Occipital lobe (tissue), 1 donor: ENCODE measurements at regions not wholly inside any gene's neighbourhood (a gene's known extent, or its start where the extent isn't known, plus 50 kb on each side); places are given as distances from the start of the nearest gene placed in this dataset.
A peak's percentile ranks its signal among the peaks of the same experiment; 100 is the strongest.

Source experiments
- DNase-seq: peaks from one replicate; lab custom pipeline; 2025; lab: John Stamatoyannopoulos, UW

GRCh38 chr2:102951249-102951648 lies 189.4 kb downstream of the TMEM182 start:
- no peak for DNase-seq

DNA sequence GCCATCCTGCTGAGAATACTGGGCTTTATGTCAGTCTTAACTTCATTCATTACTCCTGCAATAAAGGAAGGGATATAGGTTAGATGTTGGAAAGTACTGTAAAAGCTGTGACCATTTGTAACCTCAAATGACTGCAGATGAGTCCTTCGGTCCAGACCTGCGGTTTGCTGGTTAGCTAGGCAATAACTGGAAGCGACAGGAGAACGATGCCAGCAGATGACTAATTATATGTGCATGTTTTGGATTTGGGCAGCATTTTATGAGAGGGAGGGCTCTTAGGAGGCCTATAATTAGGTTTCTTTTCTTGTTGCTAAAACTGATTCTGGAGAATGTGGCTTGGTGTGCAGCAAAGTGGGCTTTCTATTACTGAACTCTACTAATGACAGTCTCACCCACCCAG lies 205.6 kb downstream of the TMEM182 start:
- DNase-seq, result no peak

DNA sequence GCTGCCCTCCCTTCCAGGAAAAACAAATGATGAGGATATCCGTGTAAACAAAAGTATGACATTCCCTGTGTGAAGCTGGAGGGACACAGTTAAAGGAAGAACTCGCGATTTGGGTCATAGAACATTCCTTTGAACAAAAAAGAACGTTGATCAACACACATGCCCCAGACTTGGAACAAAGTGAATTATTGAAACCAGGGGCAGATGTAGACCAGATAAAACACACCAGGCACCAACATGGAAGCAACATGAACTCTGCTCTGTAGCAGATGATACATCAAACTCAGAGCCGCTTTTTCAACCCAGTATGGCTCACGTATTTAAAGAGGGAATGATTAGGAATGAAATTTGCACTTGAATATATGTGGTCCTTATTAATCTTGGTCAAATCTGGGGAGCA lies 206.5 kb downstream of the TMEM182 start:
- DNase-seq, result no peak

DNA sequence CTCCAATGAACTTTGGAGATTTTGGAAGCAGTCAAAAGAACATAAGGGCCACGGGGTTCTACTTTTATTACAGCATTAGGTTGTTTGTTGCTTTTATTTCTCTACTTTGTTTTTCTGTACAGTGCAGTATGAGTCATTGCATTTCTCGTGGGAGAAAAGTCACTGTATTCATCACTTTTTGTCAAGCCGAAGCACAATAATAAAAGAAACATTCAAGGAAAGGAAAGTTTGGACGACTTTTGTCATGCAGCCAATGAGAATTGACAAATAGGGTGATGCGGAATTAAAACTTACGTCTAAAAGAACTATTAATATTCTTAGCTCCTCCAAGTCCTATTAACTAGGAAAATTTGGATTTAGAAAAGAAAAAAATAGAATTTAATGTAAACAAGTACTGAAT lies 209.9 kb downstream of the TMEM182 start:
- DNase-seq, result no peak

GRCh38 chr2:102975996-102976975 lies 214.5 kb downstream of the TMEM182 start:
- peak; percentile 20 for DNase-seq

DNA sequence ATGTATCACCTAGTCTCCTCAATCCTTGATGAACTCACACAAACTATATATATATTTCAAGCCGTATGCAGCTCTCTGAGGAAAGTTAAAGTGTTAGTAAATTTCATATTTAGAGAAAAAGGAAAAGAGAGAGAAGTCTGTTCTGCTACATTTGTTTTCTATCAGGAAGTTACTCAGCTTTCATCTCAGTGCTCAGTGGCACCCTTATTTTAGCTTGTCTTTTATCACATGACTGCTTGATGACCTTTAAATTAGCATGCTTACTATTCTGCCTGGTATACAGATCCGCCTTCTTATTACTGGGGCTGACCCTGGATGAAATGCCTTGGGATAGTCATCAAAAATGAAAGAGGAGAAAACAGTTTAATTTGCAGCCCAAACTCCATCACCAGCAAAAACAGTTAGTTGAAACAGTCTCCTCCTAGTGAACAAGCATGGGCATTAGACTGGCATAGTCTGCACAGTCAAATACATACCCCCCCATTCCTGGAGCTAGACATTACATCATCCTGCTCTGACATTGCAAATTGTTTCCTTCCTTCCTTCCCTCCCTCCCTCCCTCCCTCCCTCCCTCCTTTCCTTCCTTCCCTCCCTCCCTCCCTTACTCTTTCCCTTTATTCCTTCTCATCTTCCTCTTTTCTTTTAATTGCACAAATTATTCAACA lies 215.7 kb downstream of the TMEM182 start:
- DNase-seq, result no peak

DNA sequence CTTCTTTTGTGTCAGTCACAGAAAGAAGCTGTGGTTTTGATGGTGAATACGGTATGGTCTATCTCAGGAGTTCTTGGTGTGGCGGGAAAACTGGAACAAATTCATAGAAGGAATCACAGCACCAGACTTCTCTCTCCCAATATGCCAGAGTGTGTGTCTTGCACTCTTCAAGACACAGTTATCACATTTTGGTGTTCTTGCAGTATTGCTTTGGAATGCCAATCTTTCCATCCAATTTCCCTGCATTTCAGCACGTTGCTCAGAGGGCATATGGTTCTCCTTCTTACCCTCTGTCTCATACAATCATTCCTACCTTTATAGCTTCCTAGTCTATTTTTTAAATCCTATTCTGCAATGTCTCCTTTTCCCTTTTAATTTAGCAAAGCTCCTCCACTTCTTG lies 216.3 kb downstream of the TMEM182 start:
- no peak for DNase-seq

DNA sequence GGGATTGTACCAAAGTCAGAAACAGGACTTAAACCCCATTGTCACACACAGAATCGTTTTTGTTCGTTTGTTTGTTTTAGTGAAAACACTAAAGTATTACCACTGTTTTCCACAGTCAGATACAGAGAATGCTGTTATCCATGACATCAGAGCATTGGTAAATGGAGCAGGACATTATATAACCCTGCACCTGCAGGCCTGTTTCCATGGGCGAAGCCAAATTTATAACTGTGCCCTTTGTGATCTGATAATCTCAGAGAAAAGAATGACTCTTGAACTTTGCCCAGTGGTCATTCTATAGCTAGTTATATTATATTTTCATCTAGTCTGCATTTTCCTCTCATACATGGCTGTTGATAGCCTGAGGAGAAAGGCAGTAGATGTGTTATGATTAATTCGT lies 217.6 kb downstream of the TMEM182 start:
- DNase-seq, result no peak

- no peak for DNase-seq
These were observed 222.0 kb downstream of the TMEM182 start for GRCh38 chr2:102983786-102984185.

DNA sequence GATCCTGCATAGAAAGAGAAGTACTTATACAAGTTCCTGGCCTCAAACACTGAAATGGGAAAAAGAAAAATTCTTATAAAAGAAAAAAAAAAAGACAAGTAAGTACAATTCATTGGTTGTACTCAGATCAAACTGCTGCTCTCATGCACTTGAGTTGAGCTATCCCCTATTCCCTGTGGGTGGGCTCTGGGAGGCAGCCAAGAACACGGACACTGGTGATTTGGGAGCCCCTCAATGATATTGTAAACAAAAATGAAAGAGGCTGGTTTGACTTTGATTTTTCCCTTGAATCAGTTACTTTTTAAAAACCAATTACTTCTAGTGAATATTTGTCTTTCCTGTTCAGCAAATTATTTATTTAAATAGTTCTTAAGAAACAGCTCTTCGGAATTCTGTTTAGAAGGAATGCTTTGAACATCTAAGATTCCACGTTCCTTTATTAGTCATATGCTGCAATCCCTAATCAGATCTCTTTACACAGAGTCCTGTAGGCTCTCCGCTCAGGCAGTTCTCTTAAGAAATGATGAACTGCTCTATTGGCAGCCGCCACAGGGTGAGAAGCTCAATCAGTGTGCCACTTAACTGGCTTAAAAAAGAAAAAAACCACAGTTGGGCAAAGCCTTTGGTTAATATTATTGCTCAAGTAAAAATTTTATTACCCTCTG lies 225.1 kb downstream of the TMEM182 start:
- no peak for DNase-seq

DNA sequence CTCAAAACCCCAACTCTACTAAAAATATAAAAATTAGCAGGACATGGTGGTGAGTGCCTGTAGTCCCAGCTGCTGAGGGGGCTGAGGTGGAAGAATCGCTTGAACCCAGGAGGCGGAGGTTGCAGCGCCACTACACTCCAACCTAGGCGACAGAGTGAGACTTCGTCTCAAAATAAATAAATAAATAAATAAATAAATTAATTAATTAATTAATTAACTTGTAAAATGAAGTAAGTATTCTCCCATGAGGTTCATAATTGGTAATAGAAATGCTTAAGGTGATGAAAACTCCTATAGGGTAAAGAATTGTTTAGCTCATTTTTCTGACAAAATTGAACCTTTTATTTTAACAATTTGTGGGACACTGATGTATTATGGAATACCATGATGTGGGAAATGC lies 230.8 kb downstream of the TMEM182 start:
- DNase-seq, result no peak

DNA sequence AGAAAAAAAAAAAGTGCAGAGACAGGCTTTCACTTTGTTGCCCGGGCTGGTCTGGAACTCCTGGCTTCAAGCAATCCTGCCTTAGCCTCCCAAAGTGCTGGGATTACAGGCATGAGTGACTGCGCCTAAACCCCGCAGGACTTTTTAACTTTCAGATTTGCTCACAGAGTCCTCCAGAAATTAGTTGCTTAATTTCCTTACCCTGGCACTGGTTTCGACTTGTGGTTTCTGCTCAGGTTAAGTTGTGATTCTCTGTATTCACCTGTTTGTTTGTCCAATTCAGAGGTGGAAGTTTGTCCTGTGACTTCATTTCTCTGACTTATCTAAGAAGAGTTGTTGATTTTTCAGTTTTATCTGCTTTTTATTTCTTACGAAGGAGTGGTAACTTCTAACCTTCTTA lies 238.1 kb downstream of the TMEM182 start:
- DNase-seq, result no peak

GRCh38 chr2:103002954-103003353 lies 241.1 kb downstream of the TMEM182 start:
- DNase-seq, result no peak

- no peak for DNase-seq
These were observed 242.0 kb downstream of the TMEM182 start for GRCh38 chr2:103003750-103004260.

GRCh38 chr2:103004426-103004942 lies 242.7 kb downstream of the TMEM182 start:
- DNase-seq, result no peak

- DNase-seq, result no peak
These were observed 243.6 kb downstream of the TMEM182 start for GRCh38 chr2:103005393-103005792.

- no peak for DNase-seq
These were observed 245.3 kb downstream of the TMEM182 start for GRCh38 chr2:103007086-103007485.

- no peak for DNase-seq
These were observed 246.8 kb downstream of the TMEM182 start for GRCh38 chr2:103008586-103008985.

GRCh38 chr2:103009871-103010270 lies 248.0 kb downstream of the TMEM182 start:
- no peak for DNase-seq

GRCh38 chr2:103010306-103010705 lies 248.5 kb downstream of the TMEM182 start:
- DNase-seq, result no peak

DNA sequence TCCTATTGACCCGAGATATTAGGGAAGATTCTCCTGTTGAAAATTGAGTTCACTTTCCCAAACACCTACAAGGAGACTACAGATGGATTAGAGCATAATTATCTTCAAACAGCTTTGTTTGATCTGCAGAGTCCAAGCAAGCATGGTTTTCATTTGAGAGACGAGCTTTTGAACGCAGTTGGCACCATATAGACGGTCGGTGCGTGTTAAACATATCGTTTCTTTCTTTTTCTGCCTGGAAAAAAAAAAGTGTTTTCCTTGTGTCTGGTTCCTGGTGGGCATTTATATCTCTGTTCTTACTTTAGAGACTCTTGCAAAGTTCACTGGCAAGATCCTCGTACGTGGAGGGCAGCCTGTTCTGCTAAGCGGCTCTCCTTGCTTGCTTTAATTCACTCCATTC lies 248.9 kb downstream of the TMEM182 start:
- DNase-seq, result no peak

DNA sequence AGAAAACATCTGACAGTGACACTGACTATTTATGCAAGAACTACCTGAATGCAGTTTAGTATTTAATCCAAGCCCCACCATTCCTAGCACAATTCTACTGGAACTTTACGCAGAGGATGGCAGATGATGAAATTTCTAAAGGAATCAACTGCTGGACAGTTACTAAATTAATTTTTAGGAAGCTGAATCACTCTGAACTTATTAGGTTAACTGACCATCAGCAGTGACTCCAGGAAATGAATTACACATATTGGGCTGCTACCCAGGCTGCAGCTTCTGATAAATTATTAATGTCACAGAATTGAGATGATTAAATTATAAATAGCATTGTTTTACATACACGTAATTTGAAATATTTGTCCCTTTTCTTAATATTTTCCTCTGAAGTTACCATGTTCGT lies 250.8 kb downstream of the TMEM182 start:
- DNase-seq, result no peak
